HUES64 (cell line): ENCODE measurements at regions not wholly inside any gene's neighbourhood (a gene's known extent, or its start where the extent isn't known, plus 50 kb on each side); places are given as distances from the start of the nearest gene placed in this dataset.

Experiments
- H3K27ac ChIP-seq: 2 replicates; pipeline ENCODE4 v1.7.0; 2013; ENCODE audit warnings: low read depth, low read length, inconsistent platforms
- H3K27me3 ChIP-seq: 2 replicates; pipeline ENCODE4 v1.6.1; 2013; ENCODE audit warnings: mild to moderate bottlenecking, low read length; ENCODE audit not compliant: insufficient read depth
- H3K36me3 ChIP-seq: 2 replicates; pipeline ENCODE4 v1.6.1; 2013; ENCODE audit warnings: mild to moderate bottlenecking, low read length; ENCODE audit not compliant: insufficient read depth
- H3K4me1 ChIP-seq: 2 replicates; pipeline ENCODE4 v1.6.1; 2013; ENCODE audit warnings: mild to moderate bottlenecking, low read length, moderate library complexity; ENCODE audit not compliant: insufficient read depth
- H3K4me3 ChIP-seq: 2 replicates; pipeline ENCODE4 v1.5.1; 2013; ENCODE audit warnings: mild to moderate bottlenecking, low read length, moderate library complexity
- H3K9ac ChIP-seq: 2 replicates; pipeline ENCODE4 v1.6.1; 2013; ENCODE audit warnings: mild to moderate bottlenecking, low read depth, low read length
- H3K9me3 ChIP-seq: 2 replicates; pipeline ENCODE4 v1.6.1; 2013; ENCODE audit warnings: low read depth, low read length; ENCODE audit not compliant: insufficient read depth
- WGBS: fragments of 150-250, 120-280 bp; methylation state at CpG from one replicate; pipeline ENCODE4 v1.1.7; 2013; ENCODE audit warnings: missing lambda C conversion rate; 5-methylcytosine and 5-hydroxymethylcytosine counted together

- Histone ChIP-seq H3K36me3 (no peaks in the 10 kb centered on the region), H3K4me3 (no peak overlapping the region), H3K9ac (no peak overlapping the region), H3K27me3 (no peaks in the 10 kb centered on the region), H3K9me3 (0 out of 2 replicates have a peak, but pooled peaks cover 4% of the 10 kb centered on the region), H3K27ac (no peak overlapping the region), H3K4me1 (0 out of 2 replicates have a peak, but pooled peaks cover 5% of the 10 kb centered on the region)
- 96% methylated on average over 8 of the region's 8 CpGs for WGBS
Measured at GRCh38 chr9:85884256-85884655, 56.7 kb upstream of the NAA35 start.

GRCh38 chr9:85890962-85891361 lies 50.0 kb upstream of the NAA35 start:
- no peaks in the 10 kb centered on the region for H3K36me3 ChIP-seq
- no peak overlapping the region for H3K27ac ChIP-seq
- 87% methylated on average over 1 of the region's 1 CpG for WGBS
- no peak overlapping the region for H3K9ac ChIP-seq
- H3K4me1 ChIP-seq = no peaks in the 10 kb centered on the region
- H3K9me3 ChIP-seq = no peaks in the 10 kb centered on the region
- H3K27me3 ChIP-seq = no peaks in the 10 kb centered on the region
- no peak overlapping the region for H3K4me3 ChIP-seq
